ENCODE measurements at regions not wholly inside any gene's neighbourhood (a gene's known extent, or its start where the extent isn't known, plus 50 kb on each side); places are given as distances from the start of the nearest gene placed in this dataset.
"Not testable (repeated sequence)": the region's sequence is repeated elsewhere in the genome, so short reads cannot be mapped to it uniquely, and the experiment has no call there.

GRCh38 chr18:56488739-56489138 is 149.7 kb downstream of the TXNL1 start:
- DNase-seq (ENCODE audit: low read depth, low spot score), result no peak

GRCh38 chr18:56487801-56488200 is 150.6 kb downstream of the TXNL1 start:
- DNase-seq (ENCODE audit: low read depth, low spot score), result no peak

DNA sequence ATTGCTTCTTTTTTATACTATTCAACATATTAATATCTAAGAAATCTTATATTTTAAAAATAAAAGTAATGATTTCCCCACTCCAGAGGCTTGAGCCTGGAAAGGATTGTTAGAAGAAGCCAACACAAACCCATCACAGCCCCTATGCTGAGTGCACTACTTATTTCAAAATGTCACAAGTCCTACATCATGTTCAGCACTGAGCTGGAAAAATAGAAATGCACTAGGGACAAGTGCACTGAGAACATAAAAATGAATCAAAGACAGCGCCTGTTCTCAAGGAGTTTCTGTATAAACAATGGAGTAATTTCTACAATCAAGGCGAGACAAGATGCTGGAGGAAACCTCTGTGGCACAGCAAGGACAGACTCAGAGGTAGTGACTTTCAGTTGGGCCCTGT is 155.0 kb downstream of the TXNL1 start:
- DNase-seq (ENCODE audit: low read depth, low spot score), result no peak

DNA sequence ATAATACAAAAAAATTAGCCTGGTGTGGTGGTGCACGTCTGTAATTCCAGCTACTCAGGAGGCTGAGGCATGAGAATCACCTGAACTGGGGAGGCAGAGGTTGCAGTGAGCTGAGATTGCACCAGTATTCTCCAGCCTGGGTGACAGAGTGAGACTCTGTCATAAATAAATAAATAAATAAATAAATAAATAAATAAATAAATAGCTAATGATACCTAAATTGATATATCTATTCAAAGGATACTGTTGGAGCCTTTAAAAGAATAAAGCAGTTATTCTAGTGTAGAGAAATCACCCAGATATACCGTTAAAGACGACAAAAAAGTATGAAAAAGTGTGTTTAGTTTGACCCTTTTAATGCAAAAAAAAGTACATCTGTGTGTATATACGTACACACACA is 155.6 kb downstream of the TXNL1 start:
- DNase-seq (ENCODE audit: low read depth, low spot score), result not testable (repeated sequence)

DNA sequence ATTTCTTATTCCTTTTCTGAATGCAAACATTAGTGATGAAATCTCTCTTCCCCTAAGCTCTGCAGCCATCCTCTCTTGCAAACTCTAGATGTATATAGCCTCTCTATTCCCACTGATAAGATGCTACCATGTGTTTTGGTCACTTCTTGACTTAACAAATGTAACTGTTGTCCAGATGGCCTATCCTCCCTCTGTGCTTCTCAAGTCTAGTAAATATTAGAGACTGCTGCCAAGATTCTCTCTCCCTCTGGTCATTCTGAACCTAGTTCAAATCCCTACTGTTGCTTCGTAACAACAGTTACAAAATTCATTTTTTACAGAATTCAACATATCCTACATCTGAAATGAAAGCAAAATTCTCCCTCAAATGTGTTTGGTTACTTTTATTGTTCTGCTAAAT is 156.6 kb downstream of the TXNL1 start:
- DNase-seq (ENCODE audit: low read depth, low spot score), result no peak

GRCh38 chr18:56479841-56480240 is 158.6 kb downstream of the TXNL1 start:
- DNase-seq (ENCODE audit: low read depth, low spot score), result no peak

DNA sequence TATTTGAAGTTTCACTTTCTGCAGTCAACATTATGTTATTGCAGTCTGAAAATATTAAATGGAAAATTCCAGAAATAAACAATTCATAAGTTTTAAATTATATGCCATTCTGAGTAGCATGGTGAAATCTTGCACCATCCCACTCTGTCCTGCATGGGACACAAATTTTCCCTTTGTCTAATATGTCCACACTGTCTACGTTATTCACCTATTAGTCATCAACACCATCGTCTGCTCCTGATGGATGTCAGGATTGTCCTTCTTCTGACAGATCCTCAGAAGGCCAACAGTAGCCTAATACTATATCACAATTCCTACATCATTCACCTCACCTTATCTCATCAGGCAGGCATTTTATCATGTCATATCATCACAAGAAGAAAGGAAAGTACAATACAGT is 163.1 kb downstream of the TXNL1 start:
- DNase-seq (ENCODE audit: low read depth, low spot score), result no peak

DNA sequence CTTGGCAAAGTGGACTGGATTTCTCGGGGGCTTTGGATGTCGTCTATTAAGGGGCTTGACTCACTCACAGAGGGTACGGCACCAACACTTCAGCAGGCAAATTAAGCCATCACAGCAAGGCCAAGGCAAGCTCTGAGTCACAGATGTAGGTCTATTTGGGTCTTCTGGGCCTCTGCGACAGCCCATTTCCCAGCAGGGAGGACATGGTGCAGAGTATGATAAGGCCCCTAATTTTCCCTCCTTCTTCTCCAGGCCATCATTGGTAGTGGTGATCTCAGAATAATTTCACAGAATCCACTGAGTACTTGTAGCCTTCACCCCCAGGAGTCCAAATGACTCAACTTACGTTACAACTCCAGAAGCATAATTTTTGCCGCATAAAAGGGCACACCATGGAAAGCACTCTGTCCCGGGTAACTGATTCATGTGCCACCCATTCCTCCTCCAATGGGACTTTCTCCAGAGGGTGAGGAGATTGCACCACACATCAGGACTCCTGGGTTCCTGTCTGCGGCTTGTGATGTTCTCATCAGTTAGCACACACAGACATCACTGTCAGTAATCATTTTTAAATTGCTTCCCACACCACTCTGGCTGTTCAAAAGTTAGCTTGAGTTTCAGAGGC is 164.9 kb downstream of the TXNL1 start:
- DNase-seq (ENCODE audit: low read depth, low spot score), result no peak

- no peak for DNase-seq (ENCODE audit: low read depth, low spot score)
These were observed 167.7 kb downstream of the TXNL1 start for GRCh38 chr18:56470406-56471351.

DNA sequence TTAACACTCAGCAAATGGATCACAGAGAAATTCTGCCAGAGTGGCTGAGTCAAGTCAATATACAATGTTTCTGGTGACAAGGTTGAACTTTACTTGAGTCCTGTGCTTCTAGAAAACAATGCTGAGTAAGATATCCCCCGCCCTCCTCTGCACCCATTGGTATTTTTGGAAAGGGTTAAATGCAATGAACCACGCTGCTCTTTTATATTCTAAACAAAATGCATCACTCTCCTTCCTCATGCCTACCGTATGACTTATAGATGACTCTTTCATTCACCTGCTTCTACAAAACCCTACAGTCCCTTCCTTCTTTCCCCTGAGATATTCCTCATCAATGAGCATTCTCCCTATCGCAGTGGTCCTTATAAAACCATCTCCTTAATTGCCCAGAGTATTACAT is 168.8 kb downstream of the TXNL1 start:
- no peak for DNase-seq (ENCODE audit: low read depth, low spot score)

GRCh38 chr18:56468396-56468795 is 170.0 kb downstream of the TXNL1 start:
- DNase-seq (ENCODE audit: low read depth, low spot score), result no peak

GRCh38 chr18:56462276-56462675 is 176.1 kb downstream of the TXNL1 start:
- DNase-seq (ENCODE audit: low read depth, low spot score), result no peak

- DNase-seq (ENCODE audit: low read depth, low spot score), result no peak
These were observed 177.2 kb downstream of the TXNL1 start for GRCh38 chr18:56461151-56461550.

DNA sequence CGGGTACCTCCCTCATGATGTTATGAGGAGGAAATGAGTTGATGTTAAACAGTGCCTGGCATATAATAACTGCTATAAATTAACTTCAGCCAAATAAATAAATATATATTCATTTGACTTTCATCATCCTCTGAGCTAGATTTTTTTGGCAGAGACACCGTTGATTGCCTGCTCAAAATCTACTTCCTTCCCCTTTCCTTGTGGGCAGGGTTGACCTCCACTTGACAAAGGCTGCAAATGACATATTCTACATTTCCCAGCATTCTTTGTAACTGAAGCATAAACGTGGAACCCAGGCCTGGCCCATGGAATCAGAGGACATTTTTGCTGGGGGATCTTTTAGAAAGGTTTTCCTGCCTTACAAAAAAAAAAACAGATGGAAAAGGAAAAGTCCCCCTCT is 177.8 kb downstream of the TXNL1 start:
- DNase-seq (ENCODE audit: low read depth, low spot score), result no peak

DNA sequence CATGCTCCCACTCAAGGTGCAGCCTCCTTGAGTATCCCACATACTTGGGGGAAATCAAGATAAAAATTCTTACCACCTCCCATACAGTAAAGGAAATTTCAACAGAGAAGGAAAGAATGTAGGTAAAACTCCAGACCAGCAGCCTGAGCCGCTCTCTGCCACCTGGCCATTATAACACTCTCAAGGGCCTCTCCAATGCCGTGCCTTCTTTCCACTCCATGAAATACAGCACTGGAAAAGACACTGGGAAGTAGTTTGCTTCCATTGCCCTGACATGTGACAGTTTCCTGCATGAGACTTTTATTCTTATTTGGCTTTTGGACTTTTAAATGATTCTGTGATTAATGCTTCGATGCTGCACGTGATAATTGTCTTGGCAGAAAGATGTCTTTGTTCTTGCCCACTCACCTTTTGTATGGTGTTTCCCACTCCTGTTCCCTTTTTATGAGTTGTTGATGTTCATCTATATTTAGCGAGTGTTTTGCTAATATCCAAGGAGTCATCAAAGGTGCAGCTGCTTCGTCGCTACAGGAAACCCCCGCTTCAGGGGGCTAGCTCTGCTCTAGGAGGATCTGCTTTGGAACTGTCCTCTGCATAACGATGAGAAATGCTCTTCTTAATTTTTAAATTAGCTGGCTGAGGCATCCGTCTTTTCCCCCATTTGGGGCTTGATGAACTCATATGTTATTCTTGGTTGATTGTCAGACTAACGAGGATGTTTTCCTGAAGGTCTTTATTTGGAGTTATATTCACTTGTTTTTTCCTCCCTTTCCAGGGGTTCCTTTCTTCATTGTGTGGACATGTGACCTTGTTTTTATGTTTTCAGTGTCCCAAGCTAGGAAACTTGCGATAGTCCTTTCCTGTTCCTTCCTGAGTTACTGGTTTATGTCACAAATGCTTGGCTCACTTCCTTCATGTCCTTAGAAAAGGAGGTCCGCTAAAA is 179.4 kb downstream of the TXNL1 start:
- DNase-seq (ENCODE audit: low read depth, low spot score), result no peak

DNA sequence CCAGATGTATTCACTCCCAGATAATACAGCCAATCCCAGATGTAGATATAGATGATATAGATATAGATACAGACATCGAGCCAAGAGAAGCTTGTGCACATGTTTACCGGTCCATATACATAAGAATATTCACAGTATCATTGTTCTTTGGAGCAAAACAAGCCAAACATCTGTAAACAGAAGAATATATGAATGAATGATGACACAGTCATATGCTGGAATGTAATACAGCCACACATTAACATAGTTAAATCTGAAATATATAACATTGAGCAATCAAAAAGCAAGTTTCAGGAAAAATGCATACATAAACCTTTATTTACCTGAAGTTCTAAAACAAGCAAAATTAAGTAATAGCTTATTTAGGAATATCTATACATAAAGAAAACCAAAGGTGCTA is 182.5 kb downstream of the TXNL1 start:
- DNase-seq (ENCODE audit: low read depth, low spot score), result no peak

DNA sequence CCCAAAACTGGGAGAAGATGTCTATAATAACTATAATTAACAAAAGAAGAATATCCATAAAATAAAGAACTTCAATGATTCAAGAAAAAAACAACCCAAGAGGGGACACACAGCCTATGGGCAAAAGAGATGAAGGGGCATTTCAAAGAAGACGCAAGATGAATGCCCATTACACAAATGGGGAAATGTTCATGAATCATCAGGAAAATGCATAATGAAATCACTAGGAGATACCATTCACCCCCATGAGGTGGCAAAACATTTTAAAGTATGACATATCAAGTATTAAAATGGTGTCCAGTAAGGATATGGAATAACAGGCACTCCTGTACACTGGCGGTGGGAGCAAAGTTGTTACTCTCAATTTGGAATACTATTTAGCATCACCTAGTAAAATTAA is 183.3 kb downstream of the TXNL1 start:
- DNase-seq (ENCODE audit: low read depth, low spot score), result no peak

GRCh38 chr18:56453631-56454030 is 184.8 kb downstream of the TXNL1 start:
- DNase-seq (ENCODE audit: low read depth, low spot score), result no peak

GRCh38 chr18:56451188-56451587 is 187.2 kb downstream of the TXNL1 start:
- DNase-seq (ENCODE audit: low read depth, low spot score), result no peak

GRCh38 chr18:56448751-56449150 is 189.6 kb downstream of the TXNL1 start:
- DNase-seq (ENCODE audit: low read depth, low spot score), result no peak

DNA sequence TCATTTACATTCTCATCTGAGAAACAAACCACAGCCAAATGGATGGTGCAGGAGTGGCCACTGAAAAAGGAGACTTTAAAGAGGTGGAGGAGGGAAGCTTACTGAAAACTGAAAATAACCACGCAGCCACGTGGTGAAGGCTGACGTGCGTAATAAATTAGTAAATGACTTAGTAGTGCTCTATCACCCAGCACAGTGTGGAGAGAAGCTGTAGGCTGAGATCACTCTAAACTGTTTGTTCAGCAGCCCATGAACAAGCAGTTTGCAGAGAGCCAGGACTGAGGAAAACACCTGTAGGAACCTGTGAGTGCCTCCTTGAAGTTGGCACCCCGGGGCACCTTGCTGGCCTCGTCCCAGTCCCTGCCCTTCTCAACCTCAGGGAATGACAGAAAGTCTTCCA is 193.0 kb downstream of the TXNL1 start:
- no peak for DNase-seq (ENCODE audit: low read depth, low spot score)

- no peak for DNase-seq (ENCODE audit: low read depth, low spot score)
These were observed 194.2 kb downstream of the TXNL1 start for GRCh38 chr18:56444201-56444600.
